SK-N-MC (cell line): ENCODE measurements at regions not wholly inside any gene's neighbourhood (a gene's known extent, or its start where the extent isn't known, plus 50 kb on each side); places are given as distances from the start of the nearest gene placed in this dataset.

Experiments
- EZH2 ChIP-seq: fragments of 200-600 bp; sonication (generic); IDR thresholded peaks from one replicate; pipeline ENCODE4 v1.6.1; 2017; ENCODE audit warnings: antibody characterized with exemption
- FOXP2 ChIP-seq: optimal IDR thresholded peaks from 2 replicates; pipeline ENCODE3; 2011; ENCODE audit warnings: mild to moderate bottlenecking, moderate library complexity; ENCODE audit not compliant: insufficient read depth; ENCODE audit errors: extremely low read length, control extremely low read depth
- POLR2AphosphoS5 ChIP-seq: IDR thresholded peaks from 2 replicates; pipeline ENCODE4 v1.6.1; 2012; ENCODE audit warnings: mild to moderate bottlenecking, low read depth, low read length, borderline replicate concordance

DNA sequence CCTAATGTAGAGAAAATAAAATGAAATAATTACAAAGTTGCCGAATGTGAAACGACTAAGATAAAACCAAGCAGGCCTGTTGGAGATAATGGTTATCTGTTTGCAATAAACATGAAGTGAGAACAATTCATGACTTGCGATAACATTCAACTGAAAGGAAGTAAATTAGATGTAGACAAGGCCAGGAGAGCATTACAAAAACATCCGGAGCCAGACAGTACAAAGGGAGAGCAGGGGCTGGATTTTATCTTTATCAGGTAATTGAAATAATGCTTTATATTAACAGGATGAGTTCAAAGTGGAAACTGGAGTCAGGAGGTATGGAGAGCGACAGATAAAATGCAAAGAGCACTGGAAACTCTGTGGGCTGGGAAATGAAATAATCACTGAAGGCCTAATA is 265.6 kb upstream of the GOT2 start:
- TF ChIP-seq EZH2 = no peak
- no peak for TF ChIP-seq POLR2AphosphoS5
- no peak for TF ChIP-seq FOXP2
